K562 (cell line): ENCODE measurements at regions not wholly inside any gene's neighbourhood (a gene's known extent, or its start where the extent isn't known, plus 50 kb on each side); places are given as distances from the start of the nearest gene placed in this dataset.

Experiments
- ATAC-seq: fragments of 200-7000 bp; cut with Tn5 transposase; 3 replicates; pipeline ENCODE4 v1.9.1; 2020; ENCODE audit warnings: moderate library complexity
- BruUV-seq: library from RNA; stranded (reverse); fragments of 400-500 nt; replicated peaks from 2 replicates; lab custom pipeline; 2021; lab: Mats Ljungman, UMichigan
- CTCF ChIA-PET: fragments of 300-600 bp; formaldehyde crosslinking; extraction: SDS; loops from one replicate; lab custom pipeline; 2021; ENCODE audit warnings: low intra/inter-chr PET ratio; lab: Yijun Ruan, JAX
- POLR2A ChIA-PET: fragments of 300-600, 350-650 bp; sonication (Branson Sonifier 250); formaldehyde crosslinking; extraction: SDS; loops from one replicate; lab custom pipeline; 2021; ENCODE audit warnings: antibody characterized with exemption, inconsistent platforms; lab: Yijun Ruan, JAX
- DNase-seq, 4 experiments: peaks; one replicate each; pipeline versions ENCODE4 v3.0.0 to v3.0.0-alpha.2; 2011 to 2018; ENCODE audit warnings: low spot score in 3 of 4, mixed read lengths in 3 of 4; ENCODE audit errors: extremely low read depth in 1 of 4
- FAIRE-seq: peaks from 2 replicates; lab custom pipeline; 2011; peaks lifted over from hg19 to GRCh38; lab: Jason Lieb, UNC
- H2AFZ ChIP-seq: 2 replicates; pipeline ENCODE4 v1.6.0; 2011; ENCODE audit warnings: low read depth, low read length, control low read depth, inconsistent platforms
- H3K27ac ChIP-seq: fragments of 200-600 bp; 3 replicates; pipeline ENCODE4 v1.8.0; 2011; ENCODE audit warnings: low read depth, mild to moderate bottlenecking, control low read depth, inconsistent platforms, low read length, moderate library complexity, mixed read lengths; ENCODE audit errors: extremely low read depth
- H3K27me3 ChIP-seq, 2 experiments: fragments of 300-600 bp in 1 of 2; 2 replicates in 1 of 2; 3 replicates in 1 of 2; pipeline versions ENCODE4 v1.6.0 to v1.8.0; 2011; ENCODE audit warnings: inconsistent platforms in 2 of 2, low read length in 2 of 2, mild to moderate bottlenecking in 1 of 2, mixed read lengths in 1 of 2, moderate library complexity in 1 of 2; ENCODE audit not compliant: control insufficient read depth in 2 of 2, insufficient read depth in 2 of 2
- H3K36me3 ChIP-seq: fragments of 300-600 bp; 3 replicates; pipeline ENCODE4 v1.8.0; 2011; ENCODE audit warnings: mild to moderate bottlenecking, low read length, inconsistent platforms; ENCODE audit not compliant: control insufficient read depth, insufficient read depth
- H3K4me1 ChIP-seq, 2 experiments: fragments of 200-600 bp in 1 of 2; replicated peaks in 1 of 2; 2 replicates in 1 of 2; 3 replicates in 1 of 2; pipeline versions ENCODE4 v1.5.1 to v1.8.0; 2011; ENCODE audit warnings: inconsistent platforms in 2 of 2, low read length in 2 of 2, mild to moderate bottlenecking in 1 of 2, mixed read lengths in 1 of 2, moderate library complexity in 1 of 2; ENCODE audit not compliant: control insufficient read depth in 2 of 2, insufficient read depth in 2 of 2
- H3K4me2 ChIP-seq: 2 replicates; pipeline ENCODE4 v1.6.1; 2011; ENCODE audit warnings: low read length, control low read depth, inconsistent platforms, mixed read lengths; ENCODE audit not compliant: insufficient read depth
- H3K4me3 ChIP-seq: fragments of 200-600 bp; sonication (generic), shearing (Covaris generic); 2 replicates; pipeline ENCODE4 v1.5.1; 2016; ENCODE audit warnings: control low read depth, inconsistent platforms
- H3K79me2 ChIP-seq: fragments of 200-600 bp; 3 replicates; pipeline ENCODE4 v1.8.0; 2011; ENCODE audit warnings: low read length, inconsistent platforms; ENCODE audit not compliant: control insufficient read depth, insufficient read depth
- H3K9ac ChIP-seq, 2 experiments: 2 replicates each; pipeline versions ENCODE4 v1.6.0 to v1.6.1; 2011; ENCODE audit warnings: low read depth in 2 of 2, low read length in 2 of 2, control low read depth in 1 of 2, inconsistent platforms in 1 of 2, mild to moderate bottlenecking in 1 of 2, mixed read lengths in 1 of 2; ENCODE audit not compliant: insufficient read depth in 1 of 2
- H3K9me1 ChIP-seq: one replicate; pipeline ENCODE4 v1.6.0; 2011; ENCODE audit warnings: inconsistent platforms, mild to moderate bottlenecking, low read length, moderate library complexity; ENCODE audit not compliant: control insufficient read depth, insufficient read depth
- H3K9me3 ChIP-seq: replicated peaks from 2 replicates; pipeline ENCODE4 v1.5.1; 2011; ENCODE audit warnings: low read depth, low read length, inconsistent platforms; ENCODE audit not compliant: control insufficient read depth, insufficient read depth
- H4K20me1 ChIP-seq: replicated peaks from 2 replicates; pipeline ENCODE4 v1.6.1; 2011; ENCODE audit warnings: low read length, inconsistent platforms, mixed read lengths; ENCODE audit not compliant: control insufficient read depth, insufficient read depth
- CBX2 ChIP-seq: fragments of 200-600 bp; sonication (generic); IDR thresholded peaks from one replicate; pipeline ENCODE4 v1.6.1; 2012; ENCODE audit warnings: mild to moderate bottlenecking, low read length, inconsistent platforms; ENCODE audit not compliant: insufficient read depth, poor library complexity, severe bottlenecking
- CBX3 ChIP-seq, 2 experiments: IDR thresholded peaks; 1 replicate in 1 of 2; 2 replicates in 1 of 2; pipeline ENCODE4 v1.6.1; 2012; ENCODE audit warnings: inconsistent platforms in 2 of 2, low read length in 2 of 2, borderline replicate concordance in 1 of 2, control low read depth in 1 of 2
- FIP1L1 ChIP-seq: fragments of 200-400 bp; formaldehyde crosslinking; IDR thresholded peaks from 2 replicates; pipeline ENCODE4 v1.6.1; 2018; ENCODE audit warnings: mild to moderate bottlenecking, low read depth, low read length; ENCODE audit not compliant: poor library complexity, severe bottlenecking
- HMBOX1 ChIP-seq: sonication (generic); IDR thresholded peaks from 2 replicates; pipeline ENCODE4 v1.6.1; 2016
- KAT8 ChIP-seq: fragments of 450-650 bp; IDR thresholded peaks from 2 replicates; pipeline ENCODE4 v1.6.1; 2016; ENCODE audit warnings: low read depth, mild to moderate bottlenecking
- KHSRP ChIP-seq: fragments of 450-650 bp; IDR thresholded peaks from 2 replicates; pipeline ENCODE4 v1.6.1; 2017
- NR3C1 ChIP-seq: sonication (generic); formaldehyde crosslinking; IDR thresholded peaks from 2 replicates; pipeline ENCODE4 v1.8.1; 2022; ENCODE audit warnings: missing genetic modification reagents
- PPARD ChIP-seq: fragments of 250-450 bp; sonication (Bioruptor Pico); IDR thresholded peaks from 2 replicates; pipeline ENCODE4 v1.8.0; 2022; ENCODE audit warnings: inconsistent platforms, mild to moderate bottlenecking, moderate library complexity
- RAD21 ChIP-seq, 2 experiments: fragments of 250-450 bp in 1 of 2; fragments of 450-650 bp in 1 of 2; sonication (Bioruptor Pico) in 1 of 2; formaldehyde crosslinking in 1 of 2; IDR thresholded peaks in 1 of 2; conservative IDR thresholded peaks in 1 of 2; 2 replicates each; pipeline versions ENCODE4 v1.4.0 to v1.8.0; 2020 to 2022; ENCODE audit warnings: mild to moderate bottlenecking in 2 of 2, moderate library complexity in 1 of 2
- RHOXF2B ChIP-seq: fragments of 250-450 bp; sonication (Bioruptor Pico); conservative IDR thresholded peaks from 2 replicates; pipeline ENCODE4 v1.5.1; 2021
- SMARCA4 ChIP-seq: fragments of 450-650 bp; IDR thresholded peaks from 2 replicates; pipeline ENCODE4 v1.6.1; 2016
- SMARCE1 ChIP-seq: fragments of 450-650 bp; IDR thresholded peaks from 2 replicates; pipeline ENCODE4 v1.7.1; 2016; ENCODE audit warnings: mild to moderate bottlenecking
- TEAD4 ChIP-seq, 2 experiments: sonication (generic) in 1 of 2; formaldehyde crosslinking in 1 of 2; IDR thresholded peaks; 2 replicates each; pipeline versions ENCODE4 v1.6.1 to v1.8.0; 2012 to 2022; ENCODE audit warnings: borderline replicate concordance in 1 of 2, inconsistent platforms in 1 of 2, low read length in 1 of 2, mild to moderate bottlenecking in 1 of 2, missing genetic modification reagents in 1 of 2
- XRCC3 ChIP-seq: fragments of 450-650 bp; IDR thresholded peaks from 2 replicates; pipeline ENCODE4 v1.6.1; 2017; ENCODE audit warnings: mild to moderate bottlenecking, moderate library complexity
- ZNF253 ChIP-seq: fragments of 250-450 bp; sonication (Bioruptor Pico); conservative IDR thresholded peaks from 2 replicates; pipeline ENCODE4 v1.6.1; 2021; ENCODE audit warnings: mild to moderate bottlenecking
- ZNF511 ChIP-seq: sonication (generic); formaldehyde crosslinking; IDR thresholded peaks from 2 replicates; pipeline ENCODE4 v1.8.0; 2022; ENCODE audit warnings: mild to moderate bottlenecking, missing genetic modification reagents
- WGBS: fragments of 100-300 bp; shearing (Covaris generic); methylation state at CpG from one replicate; pipeline ENCODE4 v1.1.6; 2016; ENCODE audit warnings: low coverage, mixed read lengths; ENCODE audit not compliant: insufficient coverage; ENCODE audit errors: missing lambda C conversion rate; 5-methylcytosine and 5-hydroxymethylcytosine counted together
- in situ Hi-C: fragments of 300-500 bp; cut with MboI; formaldehyde crosslinking; loops from 4 replicates; pipeline ENCODE4 v1.15.0; 2018; ENCODE audit warnings: inconsistent platforms, mixed read lengths
- intact Hi-C: fragments of 100-400 bp; cut with micrococcal nuclease; formaldehyde crosslinking; loops from 2 replicates; pipeline ENCODE4 v1.14.2; 2022
- TF ChIP-seq, protein P1 (sequence below): sonication (generic); formaldehyde crosslinking; IDR thresholded peaks from 2 replicates; pipeline ENCODE4 v1.8.1; 2023; ENCODE audit warnings: mild to moderate bottlenecking, missing genetic modification reagents
- TF ChIP-seq, protein P2 (sequence below): fragments of 450-650 bp; IDR thresholded peaks from 2 replicates; pipeline ENCODE4 v1.6.1; 2016; ENCODE audit warnings: antibody characterized with exemption

- no peaks in the 10 kb centered on the region for H3K79me2 ChIP-seq
- no peak overlapping the region for H3K27ac ChIP-seq
- ATAC-seq (no peak), FAIRE-seq (no peak), DNase-seq (no peak)
- no peaks in the 10 kb centered on the region for H3K36me3 ChIP-seq
- no peaks in the 10 kb centered on the region for H3K9me3 ChIP-seq
- H3K4me1 ChIP-seq: no peaks in the 10 kb centered on the region
- CTCF ChIA-PET: no interaction called here
- POLR2A ChIA-PET: interaction anchor here (0.6 to 0.8 kb wide), 2 partner anchors 12 to 898 kb away, joined by 3 read pairs; partner anchors contain the start of gene ZXDC
- intact Hi-C loops (loop anchor here (1.0 kb wide), 1 partner anchor 82 kb away; no protein-coding TSS in a partner anchor), in situ Hi-C loops (no loop called here)
- H3K27me3 ChIP-seq: no peaks in the 10 kb centered on the region
- no peaks in the 10 kb centered on the region for H4K20me1 ChIP-seq
- no peaks in the 10 kb centered on the region for H3K9me1 ChIP-seq
- no peak overlapping the region for H3K4me2 ChIP-seq
- no TSS peak for BruUV-seq
- no peak overlapping the region for H3K9ac ChIP-seq
- TF ChIP-seq CBX2 (no peak), HMBOX1 (no peak), NR3C1 (CRISPR knock-in tag) (no peak), PPARD (no peak), KAT8 (no peak), XRCC3 (no peak), CBX3 (IDR thresholded peaks at IDR 0.05; ENCODE audit: borderline replicate concordance in 1 of 2, low read length in 2 of 2) (no peak), ZNF253 (no peak), KHSRP (no peak), RAD21 (CRISPR knock-in tag; conservative IDR thresholded peaks at IDR 0.05 in 1 of 2, IDR thresholded peaks at IDR 0.05 in 1 of 2) (no peak), FIP1L1 (no peak), TEAD4 (IDR thresholded peaks at IDR 0.05; ENCODE audit: low read length) (no peak), TEAD4 (CRISPR knock-in tag; IDR thresholded peaks at IDR 0.05; ENCODE audit: borderline replicate concordance) (no peak), SMARCA4 (no peak), RHOXF2B (no peak), SMARCE1 (no peak), ZNF511 (CRISPR knock-in tag) (no peak)
- TF ChIP-seq, protein P1, sequence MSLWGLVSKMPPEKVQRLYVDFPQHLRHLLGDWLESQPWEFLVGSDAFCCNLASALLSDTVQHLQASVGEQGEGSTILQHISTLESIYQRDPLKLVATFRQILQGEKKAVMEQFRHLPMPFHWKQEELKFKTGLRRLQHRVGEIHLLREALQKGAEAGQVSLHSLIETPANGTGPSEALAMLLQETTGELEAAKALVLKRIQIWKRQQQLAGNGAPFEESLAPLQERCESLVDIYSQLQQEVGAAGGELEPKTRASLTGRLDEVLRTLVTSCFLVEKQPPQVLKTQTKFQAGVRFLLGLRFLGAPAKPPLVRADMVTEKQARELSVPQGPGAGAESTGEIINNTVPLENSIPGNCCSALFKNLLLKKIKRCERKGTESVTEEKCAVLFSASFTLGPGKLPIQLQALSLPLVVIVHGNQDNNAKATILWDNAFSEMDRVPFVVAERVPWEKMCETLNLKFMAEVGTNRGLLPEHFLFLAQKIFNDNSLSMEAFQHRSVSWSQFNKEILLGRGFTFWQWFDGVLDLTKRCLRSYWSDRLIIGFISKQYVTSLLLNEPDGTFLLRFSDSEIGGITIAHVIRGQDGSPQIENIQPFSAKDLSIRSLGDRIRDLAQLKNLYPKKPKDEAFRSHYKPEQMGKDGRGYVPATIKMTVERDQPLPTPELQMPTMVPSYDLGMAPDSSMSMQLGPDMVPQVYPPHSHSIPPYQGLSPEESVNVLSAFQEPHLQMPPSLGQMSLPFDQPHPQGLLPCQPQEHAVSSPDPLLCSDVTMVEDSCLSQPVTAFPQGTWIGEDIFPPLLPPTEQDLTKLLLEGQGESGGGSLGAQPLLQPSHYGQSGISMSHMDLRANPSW (CRISPR knock-in tag): no peak
- TF ChIP-seq, protein P2, sequence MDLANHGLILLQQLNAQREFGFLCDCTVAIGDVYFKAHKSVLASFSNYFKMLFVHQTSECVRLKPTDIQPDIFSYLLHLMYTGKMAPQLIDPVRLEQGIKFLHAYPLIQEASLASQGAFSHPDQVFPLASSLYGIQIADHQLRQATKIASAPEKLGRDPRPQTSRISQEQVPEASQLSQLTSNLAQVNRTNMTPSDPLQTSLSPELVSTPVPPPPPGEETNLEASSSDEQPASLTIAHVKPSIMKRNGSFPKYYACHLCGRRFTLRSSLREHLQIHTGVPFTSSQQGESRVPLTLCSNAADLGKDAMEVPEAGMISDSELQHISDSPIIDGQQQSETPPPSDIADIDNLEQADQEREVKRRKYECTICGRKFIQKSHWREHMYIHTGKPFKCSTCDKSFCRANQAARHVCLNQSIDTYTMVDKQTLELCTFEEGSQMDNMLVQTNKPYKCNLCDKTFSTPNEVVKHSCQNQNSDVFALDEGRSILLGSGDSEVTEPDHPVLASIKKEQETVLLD: no peak
- no peak overlapping the region for H3K4me3 ChIP-seq
- 0% methylated on average over 6 of the region's 9 CpGs for WGBS
- no peak overlapping the region for H2AFZ ChIP-seq
Measured at GRCh38 chr3:127373441-127374085, 85.7 kb upstream of the PRR20G start.
